Activated naive CD4-positive, alpha-beta T cell treated with anti-CD3 and anti-CD28 coated beads, Interleukin-2, amount 50 U/mL, for 16 hours (primary cell): ENCODE measurements at regions not wholly inside any gene's neighbourhood (a gene's known extent, or its start where the extent isn't known, plus 50 kb on each side); places are given as distances from the start of the nearest gene placed in this dataset.
"Not testable (repeated sequence)": the region's sequence is repeated elsewhere in the genome, so short reads cannot be mapped to it uniquely, and the experiment has no call there.

Source experiments
- DNase-seq: peaks from one replicate; pipeline ENCODE4 v3.0.0-alpha.2; 2020

- DNase-seq = no peak
Measured at GRCh38 chr3:159401069-159401468, 587.6 kb upstream of the IL12A start.

GRCh38 chr3:159409711-159410110 lies 578.9 kb upstream of the IL12A start:
- not testable (repeated sequence) for DNase-seq

DNA sequence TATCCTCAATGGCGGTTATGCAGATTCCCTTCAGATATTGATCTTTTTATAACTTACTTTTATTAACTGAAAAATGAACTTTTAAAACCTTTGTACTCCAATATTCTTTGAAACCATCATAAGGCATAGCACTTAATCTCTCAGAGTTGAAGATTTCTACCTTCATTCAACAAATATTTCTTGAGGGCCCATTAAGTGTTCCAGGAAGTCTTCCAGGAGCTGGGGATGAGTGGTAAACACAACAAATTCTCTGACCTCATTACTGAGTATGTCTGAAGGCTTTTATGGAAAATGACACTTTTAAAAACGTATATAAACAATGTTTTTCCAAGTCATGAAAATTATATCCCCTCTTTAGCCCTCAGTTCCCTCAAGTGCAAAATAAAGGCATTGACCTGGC lies 575.3 kb upstream of the IL12A start:
- DNase-seq = no peak

DNA sequence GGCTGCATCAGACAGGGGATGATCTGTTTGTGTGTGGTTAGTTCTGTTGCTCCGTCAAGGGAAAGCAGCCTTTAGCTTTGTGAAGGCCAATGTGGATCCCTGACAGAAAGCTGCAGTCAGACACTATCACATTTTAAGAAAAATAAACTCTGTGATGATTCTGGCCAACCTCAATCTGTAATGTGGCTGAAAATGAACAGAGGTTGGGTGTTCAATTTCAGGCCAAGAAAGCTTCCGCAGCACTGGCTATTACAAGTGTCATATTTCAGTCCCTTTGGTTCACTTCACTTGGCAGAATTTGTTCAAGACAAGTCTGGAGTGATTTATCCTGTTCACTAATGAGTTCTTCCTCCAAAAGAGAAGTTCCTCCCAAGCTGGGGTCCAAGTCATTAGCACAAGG lies 571.8 kb upstream of the IL12A start:
- DNase-seq = no peak

DNA sequence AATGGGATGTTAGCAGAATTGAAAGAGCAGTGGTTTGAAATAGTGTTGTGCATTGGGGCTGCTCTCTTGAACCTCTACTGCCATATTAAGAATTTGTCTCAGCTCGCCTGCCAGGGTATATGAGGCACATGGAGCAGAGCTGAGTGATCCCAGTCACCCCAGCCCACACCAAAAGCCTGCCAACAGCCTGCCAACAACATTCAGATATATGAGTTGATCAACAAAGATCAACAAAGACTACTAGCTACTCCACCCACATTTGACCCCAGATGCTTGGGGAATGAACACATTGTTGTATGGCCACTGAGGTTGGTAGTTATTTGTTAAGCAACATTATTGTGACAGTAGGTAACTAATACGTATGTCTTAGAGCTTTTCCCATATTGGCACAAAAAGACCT lies 570.9 kb upstream of the IL12A start:
- no peak for DNase-seq

GRCh38 chr3:159418571-159419526 lies 569.8 kb upstream of the IL12A start:
- no peak for DNase-seq

DNA sequence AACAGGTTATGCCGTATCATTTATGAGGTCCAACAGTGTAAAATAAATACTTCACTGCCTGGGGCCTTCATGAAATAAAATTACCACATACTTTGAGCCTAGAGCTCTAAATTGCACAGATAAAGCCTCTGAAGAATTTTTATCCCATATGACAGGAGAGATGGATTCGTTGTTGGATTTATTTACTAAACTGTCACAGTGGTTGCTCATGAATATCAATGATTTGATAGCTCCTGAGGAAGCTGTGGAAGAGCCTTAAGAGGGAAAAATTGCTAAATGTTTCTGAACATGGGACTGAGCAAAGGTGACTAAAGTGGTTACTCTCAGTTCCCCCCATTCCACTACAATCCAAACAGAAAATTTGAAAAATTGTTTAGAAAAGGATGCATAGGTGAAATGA lies 558.9 kb upstream of the IL12A start:
- no peak for DNase-seq

GRCh38 chr3:159432682-159433340 lies 555.8 kb upstream of the IL12A start:
- DNase-seq = no peak

- no peak for DNase-seq
Measured at GRCh38 chr3:159439346-159439745, 549.3 kb upstream of the IL12A start.

- DNase-seq = no peak
Measured at GRCh38 chr3:159441279-159441678, 547.4 kb upstream of the IL12A start.

DNA sequence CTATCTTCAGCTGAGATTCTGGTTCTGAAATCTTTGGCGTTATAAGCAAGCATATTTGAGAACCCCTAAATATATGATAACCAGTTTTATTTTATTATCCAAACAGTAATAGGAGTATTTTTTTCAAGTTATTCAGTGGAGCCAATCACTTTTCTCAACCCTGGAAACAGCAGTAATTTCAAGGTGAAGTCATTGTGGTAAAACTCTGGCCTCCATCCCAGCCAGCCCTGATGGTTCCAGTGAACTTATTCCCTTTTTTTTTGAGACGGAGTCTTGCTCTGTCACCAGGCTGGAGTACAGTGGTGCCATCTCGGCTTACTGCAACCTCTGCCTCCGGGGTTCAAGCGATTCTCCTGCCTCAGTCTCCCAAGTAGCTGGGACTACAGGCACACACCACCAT lies 545.4 kb upstream of the IL12A start:
- DNase-seq = no peak

- no peak for DNase-seq
Measured at GRCh38 chr3:159447841-159448240, 540.8 kb upstream of the IL12A start.

GRCh38 chr3:159448902-159449301 lies 539.7 kb upstream of the IL12A start:
- no peak for DNase-seq

DNA sequence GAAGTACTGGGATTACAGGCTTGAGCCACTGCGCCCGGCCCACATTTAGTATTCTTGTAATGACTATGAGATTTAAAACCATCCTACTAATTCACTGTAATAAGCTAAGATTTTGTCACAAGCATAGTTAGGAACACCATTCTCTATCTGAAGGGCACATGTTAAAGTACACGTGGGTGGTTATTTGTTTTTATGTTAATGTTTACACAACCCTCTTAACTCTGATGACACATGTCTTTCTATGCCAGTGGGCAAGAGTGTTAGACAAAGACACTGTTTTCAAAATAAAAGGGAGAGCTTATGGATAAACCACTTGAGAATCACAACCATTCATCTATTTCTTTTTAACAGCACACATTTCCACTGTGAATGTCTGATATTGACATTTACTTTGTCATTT lies 537.6 kb upstream of the IL12A start:
- no peak for DNase-seq

DNA sequence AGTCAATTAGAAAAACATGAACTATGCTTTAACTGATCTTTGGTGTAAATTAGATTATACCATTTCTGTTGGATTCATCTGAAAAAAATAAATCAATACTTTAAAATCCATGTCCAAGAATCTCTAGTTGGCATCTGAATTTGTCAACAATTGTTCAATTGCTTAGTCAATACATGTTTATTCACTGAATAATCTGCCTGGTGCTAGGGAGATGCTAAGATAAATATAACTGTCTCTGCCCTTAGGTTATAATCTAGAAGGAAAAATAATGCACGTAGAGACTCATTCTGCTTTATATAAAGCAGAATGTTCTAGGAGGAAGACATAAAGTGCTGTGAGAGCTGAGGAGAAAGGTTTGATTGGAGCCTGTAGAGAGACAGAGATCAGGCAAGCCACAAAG lies 537.2 kb upstream of the IL12A start:
- DNase-seq = no peak

DNA sequence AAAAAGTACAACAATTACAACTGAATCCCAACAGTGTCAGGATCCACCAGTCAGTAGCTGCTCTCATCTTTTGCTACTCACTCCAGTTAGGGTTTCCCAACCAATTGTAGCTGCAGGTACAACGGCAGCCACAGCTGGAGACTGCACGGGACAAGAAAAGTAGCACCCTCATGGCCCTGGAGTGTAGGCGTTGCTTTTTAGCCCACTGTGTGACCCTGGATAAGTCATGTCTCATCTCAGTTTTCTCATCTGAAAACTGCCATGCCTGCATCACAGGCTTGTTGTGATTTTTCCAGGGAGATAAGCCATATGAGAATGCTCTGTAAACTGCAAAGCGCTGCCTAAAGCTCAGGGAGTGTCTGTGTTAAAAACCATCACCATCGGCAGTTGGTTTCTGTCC lies 535.6 kb upstream of the IL12A start:
- no peak for DNase-seq

DNA sequence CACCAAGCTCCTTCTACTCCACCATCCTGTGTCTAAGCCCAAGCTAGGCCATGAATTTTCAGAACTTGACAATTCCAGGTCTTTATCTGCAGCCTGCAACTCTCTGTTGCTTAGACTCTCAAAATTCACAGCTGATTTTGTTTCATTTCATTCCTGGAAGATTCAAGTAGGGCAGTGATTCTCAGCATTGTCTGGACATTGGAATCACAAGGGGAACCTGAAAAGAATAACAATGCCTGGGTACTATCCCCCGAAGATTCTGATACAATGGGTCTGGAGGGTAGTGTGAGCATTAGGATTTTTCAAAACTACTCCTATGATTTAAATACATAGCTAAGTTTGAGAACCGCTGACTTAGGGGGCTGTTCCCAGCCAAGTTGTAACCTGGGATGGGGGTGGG lies 534.7 kb upstream of the IL12A start:
- no peak for DNase-seq

DNA sequence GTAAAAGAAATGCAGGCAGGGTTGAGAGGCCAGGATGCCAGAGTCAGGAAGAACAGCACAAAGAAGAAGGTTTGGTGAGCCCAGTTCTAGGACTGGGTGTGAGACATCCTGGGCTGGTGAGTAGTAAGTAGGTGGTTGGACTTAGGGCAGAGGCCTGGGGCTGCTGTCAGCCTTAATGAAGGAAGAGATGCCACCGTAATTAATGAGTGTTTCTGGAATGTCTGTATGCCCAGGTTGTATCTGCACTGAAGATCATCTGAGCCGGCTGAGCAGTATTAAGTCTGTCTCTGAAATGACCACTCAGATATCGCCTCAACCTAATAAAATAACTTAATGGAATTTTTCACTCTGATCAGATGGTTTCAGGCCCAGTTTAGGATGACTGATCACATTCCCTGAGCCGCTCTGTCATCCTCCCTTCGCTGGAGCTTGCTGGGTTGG lies 532.9 kb upstream of the IL12A start:
- DNase-seq = no peak

DNA sequence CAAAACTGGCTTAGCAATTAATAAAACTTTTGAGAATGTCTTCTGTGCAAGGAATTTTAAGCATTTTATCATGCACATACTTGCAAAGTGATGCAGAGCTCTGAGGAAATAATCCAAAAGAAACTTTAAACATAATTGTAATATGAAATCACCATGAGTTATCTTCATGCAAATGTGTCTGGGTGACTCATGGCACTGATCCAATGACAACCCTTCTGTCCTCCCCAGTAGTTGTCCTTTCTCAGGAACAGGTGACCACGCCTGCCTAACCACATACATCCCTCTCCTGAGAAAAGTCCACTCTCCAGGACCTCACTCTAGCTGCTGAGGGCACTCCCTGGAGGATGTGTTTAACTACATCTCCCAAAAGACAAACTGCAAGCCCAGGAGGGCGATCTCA lies 530.6 kb upstream of the IL12A start:
- no peak for DNase-seq

- no peak for DNase-seq
Measured at GRCh38 chr3:159458982-159459381, 529.7 kb upstream of the IL12A start.

DNA sequence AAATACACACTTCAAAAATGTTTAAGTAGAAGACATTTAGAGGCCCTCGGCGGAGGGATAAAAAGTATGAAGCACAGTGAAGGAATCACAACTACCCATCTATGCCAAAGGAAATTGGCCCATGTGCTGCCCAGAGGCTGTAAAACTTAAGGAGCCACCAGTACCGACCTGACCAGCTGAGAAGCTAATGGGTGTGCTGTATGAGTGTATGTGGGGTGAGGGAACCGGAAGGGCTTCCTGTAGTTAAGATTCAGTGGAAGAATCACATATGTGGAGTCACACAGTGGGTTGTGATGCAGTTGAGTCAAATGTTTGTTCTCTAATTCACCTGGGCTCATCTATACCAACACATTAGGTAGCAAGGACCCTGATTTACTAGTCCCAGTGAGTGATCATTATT lies 516.0 kb upstream of the IL12A start:
- no peak for DNase-seq

DNA sequence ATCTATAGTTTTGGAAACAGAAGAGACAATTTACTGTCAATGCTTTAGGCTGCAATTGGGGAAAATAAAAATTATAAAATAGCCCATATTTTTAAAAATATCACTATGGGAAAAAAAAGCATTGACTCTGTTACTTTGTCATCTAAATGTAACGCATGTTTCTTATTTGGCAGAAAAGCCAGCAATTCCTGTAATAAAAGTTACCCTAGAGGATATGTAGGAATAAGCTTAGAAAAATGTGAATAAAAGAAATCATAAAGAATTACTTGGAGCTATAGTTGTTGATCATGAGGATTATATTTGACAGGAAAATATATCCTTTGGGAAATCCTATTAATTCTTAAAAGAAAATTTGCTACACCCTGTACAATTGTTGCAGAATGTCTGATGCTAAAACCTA lies 515.4 kb upstream of the IL12A start:
- no peak for DNase-seq

GRCh38 chr3:159480046-159480445 lies 508.6 kb upstream of the IL12A start:
- no peak for DNase-seq

DNA sequence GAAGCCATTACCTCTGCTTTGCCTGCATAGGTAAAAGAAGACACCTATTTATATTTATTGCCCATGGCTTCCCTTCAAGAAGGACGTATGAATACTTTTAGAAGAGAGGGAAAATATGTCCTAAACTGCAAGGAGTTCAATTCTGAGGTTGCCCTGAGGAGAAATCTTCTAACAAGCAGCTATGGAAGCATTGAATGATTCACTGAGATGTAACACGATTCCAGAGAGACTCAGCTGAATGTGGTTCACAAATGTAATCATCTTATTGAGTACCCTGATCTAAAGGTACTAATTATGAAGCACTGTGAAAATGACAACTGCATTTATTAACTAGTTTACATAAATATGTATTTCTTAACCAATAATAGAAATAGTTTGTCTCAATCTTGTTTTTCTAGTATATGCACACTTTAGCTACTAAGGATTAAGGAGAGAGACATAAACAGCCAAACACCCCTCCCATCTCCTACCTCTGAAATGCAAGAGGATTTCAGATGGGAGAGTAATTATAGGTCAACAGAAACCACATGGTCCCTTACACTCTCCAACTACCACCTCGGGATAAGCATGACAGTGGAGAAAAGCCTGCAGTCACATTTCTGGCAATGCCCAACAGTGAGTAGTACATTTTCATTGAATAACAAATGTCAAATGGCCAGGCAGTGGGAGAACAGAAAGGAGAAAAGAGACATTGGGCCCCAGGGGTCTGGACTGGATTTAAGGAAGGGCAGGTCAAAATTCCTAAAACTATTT lies 506.2 kb upstream of the IL12A start:
- no peak for DNase-seq
